GM12872 (cell line): ENCODE measurements at regions not wholly inside any gene's neighbourhood (a gene's known extent, or its start where the extent isn't known, plus 50 kb on each side); places are given as distances from the start of the nearest gene placed in this dataset.

Experiments used
- TF ChIP-seq, protein P1 (sequence below): IDR thresholded peaks from 3 replicates; pipeline ENCODE4 v1.5.1; 2011; ENCODE audit warnings: low read depth, mild to moderate bottlenecking, low read length, moderate library complexity; ENCODE audit not compliant: insufficient read depth

DNA sequence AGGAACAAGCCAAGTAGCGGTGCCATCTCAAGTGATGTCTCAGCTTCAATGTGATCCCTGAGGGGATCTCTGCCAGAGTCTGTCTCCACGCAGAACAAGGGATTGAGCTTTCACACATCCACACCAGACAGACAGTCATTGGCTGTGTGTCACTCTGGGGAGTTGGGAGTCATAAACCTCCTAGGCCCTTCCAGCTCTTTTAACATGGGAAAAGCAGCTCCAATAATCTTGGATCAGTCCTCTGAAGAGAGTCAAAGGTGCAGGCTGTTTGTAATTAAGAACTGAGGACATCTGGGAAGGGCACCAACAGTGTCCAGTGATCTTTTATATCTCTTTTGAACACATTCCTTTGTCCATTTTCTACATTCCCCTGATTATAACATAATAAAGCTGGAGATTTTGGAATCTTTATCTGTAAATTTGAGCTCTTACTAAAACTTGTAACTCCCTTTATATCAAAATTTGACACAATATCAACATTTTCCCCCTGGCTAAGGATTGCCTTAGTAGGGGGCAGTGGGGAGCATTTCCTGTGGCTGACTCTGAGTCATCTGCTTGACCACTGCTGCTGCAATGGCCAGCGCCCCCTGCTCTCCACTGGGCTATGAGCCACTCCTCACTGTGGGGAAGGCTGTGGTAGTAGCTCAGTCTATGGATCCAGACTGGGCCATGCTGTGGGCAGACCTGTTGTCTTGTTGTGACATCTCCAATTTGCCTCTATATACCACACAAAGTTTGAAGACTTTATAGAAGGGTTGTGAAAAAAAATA, 284.4 kb downstream of the OSTF1 start:
- TF ChIP-seq, protein P1, sequence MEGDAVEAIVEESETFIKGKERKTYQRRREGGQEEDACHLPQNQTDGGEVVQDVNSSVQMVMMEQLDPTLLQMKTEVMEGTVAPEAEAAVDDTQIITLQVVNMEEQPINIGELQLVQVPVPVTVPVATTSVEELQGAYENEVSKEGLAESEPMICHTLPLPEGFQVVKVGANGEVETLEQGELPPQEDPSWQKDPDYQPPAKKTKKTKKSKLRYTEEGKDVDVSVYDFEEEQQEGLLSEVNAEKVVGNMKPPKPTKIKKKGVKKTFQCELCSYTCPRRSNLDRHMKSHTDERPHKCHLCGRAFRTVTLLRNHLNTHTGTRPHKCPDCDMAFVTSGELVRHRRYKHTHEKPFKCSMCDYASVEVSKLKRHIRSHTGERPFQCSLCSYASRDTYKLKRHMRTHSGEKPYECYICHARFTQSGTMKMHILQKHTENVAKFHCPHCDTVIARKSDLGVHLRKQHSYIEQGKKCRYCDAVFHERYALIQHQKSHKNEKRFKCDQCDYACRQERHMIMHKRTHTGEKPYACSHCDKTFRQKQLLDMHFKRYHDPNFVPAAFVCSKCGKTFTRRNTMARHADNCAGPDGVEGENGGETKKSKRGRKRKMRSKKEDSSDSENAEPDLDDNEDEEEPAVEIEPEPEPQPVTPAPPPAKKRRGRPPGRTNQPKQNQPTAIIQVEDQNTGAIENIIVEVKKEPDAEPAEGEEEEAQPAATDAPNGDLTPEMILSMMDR: no peak

DNA sequence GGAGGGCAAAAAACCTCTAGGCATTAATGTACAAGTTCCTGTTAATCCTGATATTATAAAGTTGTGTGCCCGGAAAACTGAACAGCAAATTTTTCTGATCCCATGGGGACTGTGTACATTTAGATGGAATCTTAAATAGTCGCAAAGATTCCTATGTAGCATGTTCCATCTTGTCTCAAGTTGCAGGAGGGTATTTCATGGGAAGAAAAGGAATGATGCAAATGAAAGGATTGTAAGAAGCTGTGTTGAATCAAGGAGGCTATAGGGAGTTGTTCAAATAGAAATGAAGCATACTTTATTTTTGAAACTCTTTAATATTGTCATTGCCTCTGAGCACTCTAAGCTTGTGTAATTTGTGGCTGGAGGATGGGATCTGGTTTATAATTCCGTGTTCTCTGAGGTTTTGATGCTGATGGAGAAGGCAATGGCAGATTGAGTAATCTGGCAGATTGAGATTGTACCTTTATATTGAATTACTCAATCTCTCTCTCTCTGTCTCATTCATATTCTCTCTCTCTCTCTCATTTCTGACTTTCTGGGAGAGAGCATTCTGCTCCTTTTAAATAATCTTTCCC, 288.5 kb downstream of the OSTF1 start:
- TF ChIP-seq, protein P1: no peak

DNA sequence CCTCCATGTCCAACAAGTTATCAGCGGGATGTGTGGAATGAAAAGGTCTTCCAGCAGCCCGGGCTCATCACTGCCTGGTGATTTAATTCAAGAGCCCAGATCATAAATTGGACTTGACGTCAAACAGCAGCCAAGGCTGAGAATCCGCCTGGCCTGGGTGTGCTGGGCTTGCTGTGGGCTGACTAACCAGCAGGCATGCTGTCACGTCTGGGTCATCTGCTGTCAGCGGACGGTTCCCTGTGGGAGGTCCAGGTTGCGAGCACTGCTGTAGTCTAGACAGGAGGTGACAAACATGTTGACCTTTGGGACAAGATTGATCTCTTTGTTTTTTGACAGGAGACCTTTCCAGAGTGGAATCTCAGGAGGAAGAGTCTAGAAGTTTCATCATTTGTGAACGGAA, 289.7 kb downstream of the OSTF1 start:
- TF ChIP-seq, protein P1: no peak

DNA sequence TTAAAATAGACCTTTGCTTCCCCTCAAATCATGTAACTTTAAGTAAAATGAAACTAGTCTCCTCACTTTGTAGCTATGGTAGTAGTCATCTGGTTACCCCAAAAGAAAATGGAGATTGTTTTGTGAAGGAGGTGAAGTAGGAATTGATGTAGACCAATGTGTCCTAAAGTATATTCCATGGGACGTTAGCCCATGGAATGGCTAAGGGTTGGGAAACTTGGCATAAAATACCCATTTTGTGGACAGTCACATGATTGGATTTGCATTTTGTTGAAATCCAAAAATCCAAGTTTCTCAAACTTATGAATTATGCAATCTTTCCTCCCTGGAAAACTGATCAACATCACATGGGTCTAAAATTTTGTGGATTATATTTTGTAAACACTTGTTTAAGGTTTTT, 290.6 kb downstream of the OSTF1 start:
- TF ChIP-seq, protein P1: no peak

DNA sequence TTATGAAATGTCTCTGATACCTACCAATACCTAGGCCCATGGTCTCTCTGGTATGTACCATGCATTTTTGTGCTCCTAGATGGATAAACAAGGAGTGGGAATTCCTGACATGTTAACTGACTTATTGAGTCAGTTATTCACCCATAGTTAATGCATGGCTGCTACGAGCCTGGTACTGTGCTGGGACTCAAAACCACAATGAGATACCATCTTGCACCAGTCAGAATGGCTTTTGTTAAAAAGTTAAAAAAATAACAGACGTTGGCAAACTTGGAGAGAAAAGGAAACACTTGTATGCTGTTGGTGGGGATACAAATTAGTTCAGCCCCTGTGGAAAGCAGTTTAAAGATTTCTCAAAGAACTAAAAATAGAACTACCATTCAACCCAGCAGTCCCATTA, 293.8 kb downstream of the OSTF1 start:
- TF ChIP-seq, protein P1: no peak

DNA sequence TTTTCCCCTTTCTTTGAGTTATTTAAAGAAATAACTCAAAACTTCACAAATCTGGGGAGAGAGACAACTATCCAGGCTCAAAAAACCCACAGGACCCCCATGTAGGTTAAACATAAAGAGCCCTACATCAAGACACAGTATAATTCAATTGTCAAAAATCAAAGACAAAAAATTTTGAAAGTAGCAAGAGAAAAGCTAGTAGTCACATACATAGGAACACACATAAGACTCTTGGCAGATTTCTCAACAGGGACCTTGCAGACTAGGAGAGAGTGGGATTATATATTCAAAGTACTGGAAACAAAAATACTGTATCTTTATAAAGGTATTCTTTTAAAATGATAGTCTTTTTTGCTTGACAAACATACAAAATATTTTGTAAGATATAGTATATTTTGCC, 296.9 kb downstream of the OSTF1 start:
- TF ChIP-seq, protein P1: no peak

DNA sequence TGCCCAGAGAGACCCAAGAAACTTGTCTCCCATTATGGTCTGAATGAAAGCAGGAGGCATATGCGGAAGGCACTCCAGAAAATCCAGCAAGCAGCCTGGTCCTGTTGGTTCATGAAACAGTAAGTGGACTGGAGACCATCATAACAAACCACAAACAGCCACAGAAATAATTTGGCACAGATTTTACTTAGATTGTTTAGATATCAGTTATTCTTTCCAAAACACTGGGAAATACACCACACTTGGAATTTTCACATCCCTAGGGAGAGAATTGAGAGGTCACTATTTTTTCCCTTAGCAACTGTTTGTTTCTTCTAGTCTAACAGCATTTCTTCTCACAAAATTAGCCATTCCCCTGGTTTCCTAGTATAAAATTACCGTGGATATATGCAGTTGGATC, 300.8 kb downstream of the OSTF1 start:
- TF ChIP-seq, protein P1: no peak
